MCF 10A (cell line): ENCODE measurements at regions not wholly inside any gene's neighbourhood (a gene's known extent, or its start where the extent isn't known, plus 50 kb on each side); places are given as distances from the start of the nearest gene placed in this dataset.

Experiments
- BruUV-seq: library from RNA; stranded (reverse); fragments of 400-500 nt; replicated peaks from 2 replicates; lab custom pipeline; 2021; lab: Mats Ljungman, UMichigan
- CTCF ChIA-PET: fragments of 300-600 bp; sonication (Branson Sonifier 250); formaldehyde crosslinking; extraction: SDS; loops from one replicate; lab custom pipeline; 2021; ENCODE audit warnings: antibody characterized with exemption, inconsistent platforms; lab: Yijun Ruan, JAX
- POLR2A ChIA-PET: fragments of 300-600, 350-650 bp; sonication (Branson Sonifier 250); formaldehyde crosslinking; extraction: SDS; loops from one replicate; lab custom pipeline; 2020; ENCODE audit warnings: antibody characterized with exemption, inconsistent platforms; lab: Yijun Ruan, JAX
- DNase-seq: peaks from one replicate; pipeline ENCODE4 v3.0.0-alpha.2; 2018; ENCODE audit not compliant: unreplicated experiment
- H3K27ac Mint-ChIP-seq: one replicate; pipeline ENCODE4 v1.8.0; 2022; ENCODE audit warnings: mild to moderate bottlenecking, low read depth, mixed read lengths; ENCODE audit not compliant: unreplicated experiment
- H3K27me3 Mint-ChIP-seq: one replicate; pipeline ENCODE4 v1.8.0; 2022; ENCODE audit warnings: mixed read lengths; ENCODE audit not compliant: insufficient read depth, unreplicated experiment
- H3K36me3 Mint-ChIP-seq: one replicate; pipeline ENCODE4 v1.8.0; 2022; ENCODE audit warnings: mild to moderate bottlenecking, moderate library complexity, mixed read lengths; ENCODE audit not compliant: insufficient read depth, unreplicated experiment
- H3K4me1 Mint-ChIP-seq: one replicate; pipeline ENCODE4 v1.8.0; 2022; ENCODE audit warnings: mixed read lengths; ENCODE audit not compliant: insufficient read depth, unreplicated experiment
- H3K4me3 Mint-ChIP-seq: one replicate; pipeline ENCODE4 v1.8.0; 2022; ENCODE audit warnings: mild to moderate bottlenecking, moderate library complexity, mixed read lengths; ENCODE audit not compliant: unreplicated experiment
- H3K9me3 Mint-ChIP-seq: one replicate; pipeline ENCODE4 v1.8.0; 2022; ENCODE audit warnings: mixed read lengths; ENCODE audit not compliant: unreplicated experiment
- CTCF ChIP-seq: fragments of 200-600 bp; IDR thresholded peaks from one replicate; pipeline ENCODE4 v1.8.0; 2022; ENCODE audit warnings: antibody characterized with exemption, mild to moderate bottlenecking; ENCODE audit not compliant: unreplicated experiment
- intact Hi-C: fragments of 100-400 bp; cut with micrococcal nuclease; formaldehyde crosslinking; loops from 2 replicates; pipeline ENCODE4 v1.14.1; 2022

DNA sequence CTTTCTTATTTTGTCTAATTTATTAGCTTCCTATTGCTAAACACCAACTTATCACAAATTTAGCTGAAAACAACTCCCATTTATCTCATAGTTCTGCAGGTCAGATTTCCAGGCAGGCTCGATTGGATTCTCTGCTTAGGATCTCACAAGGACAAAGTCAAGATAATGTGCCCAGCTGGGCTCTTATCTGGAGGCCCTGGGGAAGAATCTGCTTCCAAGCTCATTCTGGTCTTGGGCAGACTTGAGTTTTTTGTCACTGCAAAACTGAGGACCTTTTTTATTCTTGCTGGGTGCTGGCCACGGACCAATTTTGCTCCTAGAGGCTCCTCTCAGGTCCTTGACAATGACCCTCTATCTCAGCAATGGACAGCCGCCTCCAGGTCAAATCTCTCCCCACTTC, 215.5 kb downstream of the TRIB2 start:
- Mint-ChIP-seq H3K4me3 (no peak overlapping the region), H3K9me3 (no peaks in the 10 kb centered on the region), H3K4me1 (peaks cover 19% of the 10 kb centered on the region), H3K36me3 (no peaks in the 10 kb centered on the region), H3K27me3 (no peaks in the 10 kb centered on the region), H3K27ac (no peak overlapping the region)
- no peak for TF ChIP-seq CTCF
- BruUV-seq, result no TSS peak
- ChIA-PET POLR2A (interaction anchor here (1.0 to 1.6 kb wide), 3 partner anchors 212 to 1104 kb away, joined by 3 to 7 read pairs (median 4); partner anchors contain the start of gene TRIB2), CTCF (interaction anchor here (0.5 to 6.5 kb wide), 26 partner anchors 12 to 1102 kb away, joined by 3 to 77 read pairs (median 5); partner anchors contain the start of gene TRIB2)
- DNase-seq, result no peak
- intact Hi-C loops, result loop anchor here (5.0 kb wide), 1 partner anchor 115 kb away; no protein-coding TSS in a partner anchor

DNA sequence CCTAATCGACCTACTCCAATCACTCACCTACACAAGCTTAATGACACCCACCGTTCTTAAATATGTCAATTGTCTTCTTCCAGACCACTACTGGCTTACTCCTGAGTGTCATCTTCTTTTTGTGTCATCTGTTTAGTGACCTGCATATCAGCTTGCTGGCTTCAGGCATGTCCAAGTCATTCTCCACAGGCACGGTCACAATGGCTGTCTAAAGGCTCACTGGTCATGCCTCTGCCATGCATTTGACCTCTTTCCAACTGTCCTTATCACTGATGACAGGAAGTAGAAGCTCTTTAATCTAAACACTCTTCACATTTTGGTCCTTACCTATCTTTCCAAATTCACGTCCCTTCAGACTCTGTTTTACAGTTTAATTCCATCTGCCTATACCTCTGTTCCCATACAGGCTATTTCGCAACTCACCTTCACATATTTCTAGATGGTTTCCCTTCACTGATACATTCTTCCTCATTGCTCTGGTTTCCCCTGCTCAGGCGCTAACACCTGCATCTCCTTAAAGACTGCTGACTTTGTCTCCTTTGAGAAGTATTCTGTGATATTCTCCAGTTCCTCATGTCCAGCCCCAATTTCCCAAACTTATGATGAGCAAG, 217.5 kb downstream of the TRIB2 start:
- Mint-ChIP-seq H3K9me3 (no peaks in the 10 kb centered on the region), H3K4me1 (peaks cover 5% of the 10 kb centered on the region), H3K4me3 (no peak overlapping the region), H3K36me3 (no peaks in the 10 kb centered on the region), H3K27me3 (no peaks in the 10 kb centered on the region), H3K27ac (no peak overlapping the region)
- BruUV-seq, result no TSS peak
- intact Hi-C loops, result loop anchor here (5.0 kb wide), 1 partner anchor 117 kb away; no protein-coding TSS in a partner anchor
- ChIA-PET CTCF (interaction anchor here (0.6 to 1.5 kb wide), 4 partner anchors 18 to 217 kb away, joined by 3 to 5 read pairs (median 3); partner anchors contain the start of gene TRIB2), POLR2A (no interaction called here)
- DNase-seq, result no peak
- TF ChIP-seq CTCF, result no peak

- CTCF ChIA-PET, result interaction anchor here (0.6 to 1.4 kb wide), 3 partner anchors 72 to 1106 kb away, joined by 3 to 4 read pairs (median 4); no protein-coding TSS in a partner anchor
- BruUV-seq, result no TSS peak
- no peak overlapping the region for H3K4me3 Mint-ChIP-seq
Observed at GRCh38 chr2:12935222-12935621, 218.5 kb downstream of the TRIB2 start.

More at GRCh38 chr2:12935222-12935621, 218.5 kb downstream of the TRIB2 start:
- Mint-ChIP-seq H3K27ac (no peak overlapping the region), H3K27me3 (no peaks in the 10 kb centered on the region), H3K9me3 (no peaks in the 10 kb centered on the region), H3K36me3 (no peaks in the 10 kb centered on the region), H3K4me1 (peaks cover 5% of the 10 kb centered on the region)
- no peak for TF ChIP-seq CTCF
- POLR2A ChIA-PET, result no interaction called here
- DNase-seq, result no peak
- intact Hi-C loops, result no loop called here
